GM23248 (cell line): ENCODE measurements at regions not wholly inside any gene's neighbourhood (a gene's known extent, or its start where the extent isn't known, plus 50 kb on each side); places are given as distances from the start of the nearest gene placed in this dataset.

Experiments
- EZH2 ChIP-seq: fragments of 200-600 bp; sonication (generic); IDR thresholded peaks from 2 replicates; pipeline ENCODE4 v1.6.1; 2018; ENCODE audit warnings: antibody characterized with exemption, mild to moderate bottlenecking; ENCODE audit not compliant: insufficient read depth, poor library complexity, severe bottlenecking
- EZH2phosphoT487 ChIP-seq: fragments of 200-600 bp; sonication (generic); IDR thresholded peaks from 2 replicates; pipeline ENCODE4 v1.6.1; 2018; ENCODE audit warnings: antibody characterized with exemption, moderate library complexity, mild to moderate bottlenecking, low read depth; ENCODE audit not compliant: insufficient read depth

DNA sequence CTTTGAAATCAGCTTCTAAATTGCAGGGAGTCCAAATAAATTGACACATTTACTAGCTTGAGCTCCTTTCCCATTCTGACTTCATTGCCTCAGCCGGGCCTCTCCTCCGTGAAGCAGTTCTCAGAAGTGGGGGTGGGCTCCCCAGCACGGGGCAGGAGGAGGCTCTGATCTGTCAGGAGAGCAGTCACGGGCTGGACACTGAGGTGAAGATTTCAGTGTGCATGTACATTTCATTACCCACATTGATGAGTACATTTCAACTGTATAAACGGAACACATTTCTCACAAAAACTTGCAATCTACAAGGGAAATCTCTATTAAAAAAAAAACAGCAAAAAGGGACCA lies 195.9 kb downstream of the SEMA6A start:
- TF ChIP-seq EZH2 (no peak), EZH2phosphoT487 (no peak)
